A549 (cell line): ENCODE measurements at regions not wholly inside any gene's neighbourhood (a gene's known extent, or its start where the extent isn't known, plus 50 kb on each side); places are given as distances from the start of the nearest gene placed in this dataset.

Experiments used
- ATAC-seq, 2 experiments: fragments of 200-7000 bp in 1 of 2; fragments of >200 bp in 1 of 2; cut with Nextera tagmentation in 1 of 2; cut with Tn5 transposase in 1 of 2; 3 replicates each; pipeline versions ENCODE4 v1.8.0 to v1.9.1; 2018 to 2020; ENCODE audit warnings: mild to moderate bottlenecking in 1 of 2, moderate library complexity in 1 of 2
- CTCF ChIA-PET: fragments of 300-600 bp; sonication (Branson Sonifier 250); formaldehyde crosslinking; extraction: SDS; loops from one replicate; lab custom pipeline; 2021; ENCODE audit warnings: antibody characterized with exemption, inconsistent platforms; lab: Yijun Ruan, JAX
- POLR2A ChIA-PET: fragments of 350-600 bp; formaldehyde crosslinking; extraction: SDS; loops from one replicate; lab custom pipeline; 2021; ENCODE audit warnings: antibody characterized with exemption, inconsistent platforms; lab: Yijun Ruan, JAX
- DNase-seq, 2 experiments: peaks; one replicate each; pipeline versions ENCODE4 v3.0.0 to v3.0.0-alpha.2; 2011 to 2016; ENCODE audit warnings: low read depth in 1 of 2, low spot score in 1 of 2
- FAIRE-seq: peaks from 2 replicates; lab custom pipeline; 2011; peaks lifted over from hg19 to GRCh38; lab: Jason Lieb, UNC
- H3K27ac ChIP-seq, 2 experiments: fragments of >200 bp; sonication (Bioruptor Twin); formaldehyde crosslinking; 3 replicates each; pipeline ENCODE4 v1.5.1; 2016 to 2017
- H3K4me1 ChIP-seq: fragments of >200 bp; sonication (Bioruptor Twin); formaldehyde crosslinking; 3 replicates; pipeline ENCODE4 v1.6.1; 2016
- H3K4me2 ChIP-seq: fragments of >200 bp; sonication (Bioruptor Twin); formaldehyde crosslinking; 3 replicates; pipeline ENCODE4 v1.6.1; 2016
- H3K4me3 ChIP-seq: fragments of >200 bp; sonication (Bioruptor Twin); formaldehyde crosslinking; 3 replicates; pipeline ENCODE4 v1.5.1; 2016
- H3K9me3 ChIP-seq: fragments of >200 bp; sonication (Bioruptor Twin); formaldehyde crosslinking; 3 replicates; pipeline ENCODE4 v1.6.1; 2016
- BHLHE40 ChIP-seq: IDR thresholded peaks from 2 replicates; pipeline ENCODE4 v1.6.1; 2012; ENCODE audit warnings: low read depth, low read length, inconsistent platforms
- CEBPB ChIP-seq, 2 experiments: fragments of >200 bp in 1 of 2; sonication (Bioruptor Twin) in 1 of 2; formaldehyde crosslinking in 1 of 2; IDR thresholded peaks; 2 replicates each; pipeline ENCODE4 v1.6.1; 2012 to 2016
- CHD4 ChIP-seq: fragments of 200-600 bp; sonication (generic); IDR thresholded peaks from 2 replicates; pipeline ENCODE4 v1.6.1; 2016; ENCODE audit warnings: antibody characterized with exemption, mild to moderate bottlenecking, borderline replicate concordance
- EHMT2 ChIP-seq: fragments of 200-600 bp; sonication (generic); IDR thresholded peaks from 2 replicates; pipeline ENCODE4 v1.6.1; 2016; ENCODE audit warnings: antibody characterized with exemption, low read depth, mild to moderate bottlenecking, moderate library complexity
- FOSB ChIP-seq: fragments of 250-450 bp; sonication (Bioruptor Pico); IDR thresholded peaks from 2 replicates; pipeline ENCODE4 v1.5.0; 2020; ENCODE audit warnings: mild to moderate bottlenecking, moderate library complexity
- FOSL2 ChIP-seq, 2 experiments: fragments of 450-650 bp in 1 of 2; fragments of >200 bp in 1 of 2; sonication (Bioruptor Twin) in 1 of 2; formaldehyde crosslinking; IDR thresholded peaks; 2 replicates each; pipeline versions ENCODE4 v1.5.0 to v1.6.1; 2016 to 2020; ENCODE audit warnings: mild to moderate bottlenecking in 1 of 2, moderate library complexity in 1 of 2
- FOXS1 ChIP-seq: fragments of 250-450 bp; sonication (Bioruptor Pico); IDR thresholded peaks from 2 replicates; pipeline ENCODE4 v1.5.0; 2020; ENCODE audit warnings: mild to moderate bottlenecking, moderate library complexity
- HEYL ChIP-seq: fragments of 250-450 bp; sonication (Bioruptor Pico); IDR thresholded peaks from 2 replicates; pipeline ENCODE4 v1.8.0; 2021; ENCODE audit warnings: mild to moderate bottlenecking, moderate library complexity
- HOXA7 ChIP-seq: fragments of 250-450 bp; sonication (Bioruptor Pico); IDR thresholded peaks from 2 replicates; pipeline ENCODE4 v1.5.0; 2020; ENCODE audit warnings: mild to moderate bottlenecking, moderate library complexity
- HOXB5 ChIP-seq: fragments of 250-450 bp; sonication (Bioruptor Pico); IDR thresholded peaks from 2 replicates; pipeline ENCODE4 v1.5.0; 2020; ENCODE audit warnings: mild to moderate bottlenecking, moderate library complexity
- JUNB ChIP-seq: fragments of >200 bp; sonication (Bioruptor Twin); formaldehyde crosslinking; IDR thresholded peaks from 2 replicates; pipeline ENCODE4 v1.6.1; 2016
- KDM1A ChIP-seq: fragments of 200-600 bp; sonication (generic); IDR thresholded peaks from 2 replicates; pipeline ENCODE4 v1.6.1; 2016; ENCODE audit warnings: low read depth, mild to moderate bottlenecking
- MAZ ChIP-seq: fragments of 150-350 bp; IDR thresholded peaks from 2 replicates; pipeline ENCODE4 v1.6.1; 2014; ENCODE audit warnings: antibody characterized with exemption, low read depth, low read length, borderline replicate concordance
- NFE2L2 ChIP-seq: fragments of 150-350 bp; conservative IDR thresholded peaks from 2 replicates; pipeline ENCODE4 v1.6.1; 2014; ENCODE audit warnings: low read length
- NR3C1 ChIP-seq: fragments of >200 bp; sonication (Bioruptor Twin); formaldehyde crosslinking; IDR thresholded peaks from 3 replicates; pipeline ENCODE4 v1.6.1; 2017
- RARB ChIP-seq: fragments of 250-450 bp; sonication (Bioruptor Pico); IDR thresholded peaks from 2 replicates; pipeline ENCODE4 v1.8.0; 2021; ENCODE audit warnings: mild to moderate bottlenecking, moderate library complexity
- RCOR1 ChIP-seq: fragments of 150-350 bp; IDR thresholded peaks from 2 replicates; pipeline ENCODE4 v1.6.1; 2014; ENCODE audit warnings: antibody characterized with exemption, low read length, low read depth
- RNF2 ChIP-seq: fragments of 200-600 bp; sonication (generic); IDR thresholded peaks from 2 replicates; pipeline ENCODE4 v1.6.1; 2016; ENCODE audit warnings: low read depth, mild to moderate bottlenecking, antibody characterized with exemption, moderate library complexity, borderline replicate concordance
- TFCP2L1 ChIP-seq: fragments of 250-450 bp; sonication (Bioruptor Pico); IDR thresholded peaks from 2 replicates; pipeline ENCODE4 v1.5.0; 2021; ENCODE audit warnings: mild to moderate bottlenecking
- TP53 ChIP-seq: fragments of 250-450 bp; sonication (Bioruptor Pico); IDR thresholded peaks from 2 replicates; pipeline ENCODE4 v1.5.0; 2021; ENCODE audit warnings: mild to moderate bottlenecking, moderate library complexity
- ZC3H11A ChIP-seq: fragments of 450-650 bp; IDR thresholded peaks from 2 replicates; pipeline ENCODE4 v1.6.1; 2014; ENCODE audit warnings: antibody characterized with exemption, mild to moderate bottlenecking
- ZFP36 ChIP-seq: fragments of 450-650 bp; IDR thresholded peaks from 2 replicates; pipeline ENCODE4 v1.6.1; 2014; ENCODE audit warnings: borderline replicate concordance; ENCODE audit not compliant: partially characterized antibody
- ZNF302 ChIP-seq: fragments of 250-450 bp; sonication (Bioruptor Pico); IDR thresholded peaks from 2 replicates; pipeline ENCODE4 v1.9.0; 2021; ENCODE audit warnings: inconsistent platforms, mild to moderate bottlenecking, moderate library complexity
- WGBS: methylation state at CpG from one replicate; pipeline ENCODE4 v1.1.6; 2017; ENCODE audit errors: missing lambda C conversion rate; 5-methylcytosine and 5-hydroxymethylcytosine counted together
- TF ChIP-seq, protein P1 (sequence below): IDR thresholded peaks from 2 replicates; pipeline ENCODE4 v1.6.1; 2012
- TF ChIP-seq, protein P2 (sequence below): fragments of 250-450 bp; sonication (Bioruptor Pico); IDR thresholded peaks from 2 replicates; pipeline ENCODE4 v1.5.0; 2021; ENCODE audit warnings: mild to moderate bottlenecking, moderate library complexity, borderline replicate concordance

DNA sequence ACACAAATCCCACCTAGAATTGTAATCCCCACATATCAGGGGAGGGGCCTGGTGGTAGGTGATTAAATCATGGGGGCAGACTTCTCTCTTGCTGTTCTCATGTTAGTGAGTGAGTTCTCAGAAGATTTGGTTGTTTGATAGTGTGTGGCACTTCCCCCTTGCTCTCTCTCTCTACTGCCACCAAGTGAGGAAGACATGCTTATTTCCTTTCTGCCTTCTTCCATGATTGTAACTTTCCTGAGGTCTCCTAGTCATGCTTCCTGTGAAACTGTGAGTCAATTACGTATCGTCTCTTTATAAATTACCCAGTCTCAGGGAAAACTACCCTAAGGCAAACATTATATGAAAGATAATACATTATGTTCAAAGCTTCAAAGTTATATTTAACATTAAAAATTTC, 1297.5 kb upstream of the CITED2 start:
- CTCF ChIA-PET, result no interaction called here
- FAIRE-seq, result no peak

DNA sequence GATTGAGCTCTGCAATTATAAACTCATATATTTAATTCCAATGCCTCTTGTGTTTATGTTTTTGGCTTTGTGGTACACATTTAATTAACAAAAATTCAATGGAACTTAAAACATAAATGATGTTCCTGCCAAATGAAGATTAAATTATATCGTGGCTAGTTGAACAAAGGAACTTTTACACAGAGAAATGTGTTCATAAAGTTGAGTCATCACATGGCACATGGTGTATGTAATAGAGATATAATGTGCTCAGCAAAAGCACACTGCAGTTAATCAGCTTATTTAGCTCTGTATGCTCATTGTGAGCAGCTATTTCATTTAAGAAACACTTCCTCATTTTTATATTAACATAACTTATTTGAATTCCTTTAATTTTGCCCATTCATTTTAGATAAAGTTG, 1295.6 kb upstream of the CITED2 start:
- DNase-seq (no peak), ATAC-seq (no peak)
- Histone ChIP-seq H3K9me3 (no peaks in the 10 kb centered on the region), H3K4me1 (no peaks in the 10 kb centered on the region), H3K4me3 (no peak overlapping the region), H3K4me2 (no peak overlapping the region), H3K27ac (no peak overlapping the region)
- 14% methylated on average over 1 of the region's 1 CpG for WGBS
- CTCF ChIA-PET, result no interaction called here
- TF ChIP-seq TFCP2L1, result no peak
- no peak for TF ChIP-seq FOSL2 (IDR thresholded peaks at IDR 0.05)
- no peak for TF ChIP-seq FOSL2 (CRISPR knock-in tag; IDR thresholded peaks at IDR 0.05)
- TF ChIP-seq HOXB5, result no peak
- TF ChIP-seq ZNF302 (CRISPR knock-in tag), result no peak
- no peak for TF ChIP-seq RCOR1
- no peak for TF ChIP-seq RARB (CRISPR knock-in tag)
- TF ChIP-seq ZFP36, result no peak
- no peak for TF ChIP-seq NR3C1
- no peak for TF ChIP-seq HEYL (CRISPR knock-in tag)
- TF ChIP-seq, protein P1, sequence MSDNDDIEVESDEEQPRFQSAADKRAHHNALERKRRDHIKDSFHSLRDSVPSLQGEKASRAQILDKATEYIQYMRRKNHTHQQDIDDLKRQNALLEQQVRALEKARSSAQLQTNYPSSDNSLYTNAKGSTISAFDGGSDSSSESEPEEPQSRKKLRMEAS, result no peak
- TF ChIP-seq FOSB (CRISPR knock-in tag), result no peak
- TF ChIP-seq, all 56 proteins: peak for 0
- FAIRE-seq, result no peak
- POLR2A ChIA-PET, result no interaction called here

More for the DNA sequence above, 1297.5 kb upstream of the CITED2 start:
- no peak for TF ChIP-seq TP53 (CRISPR knock-in tag)
- TF ChIP-seq CEBPB (IDR thresholded peaks at IDR 0.05), result no peak
- TF ChIP-seq KDM1A, result no peak
- no peak for TF ChIP-seq JUNB
- no peak for TF ChIP-seq FOXS1
- no peak for TF ChIP-seq MAZ
- DNase-seq (peak in 1 of 2 experiments; percentile 6), ATAC-seq (no peak)
- Histone ChIP-seq H3K4me1 (no peaks in the 10 kb centered on the region), H3K4me3 (no peak overlapping the region), H3K9me3 (no peaks in the 10 kb centered on the region), H3K27ac (no peak overlapping the region), H3K4me2 (no peak overlapping the region)
- POLR2A ChIA-PET, result no interaction called here
- 91% methylated on average over 2 of the region's 2 CpGs for WGBS

DNA sequence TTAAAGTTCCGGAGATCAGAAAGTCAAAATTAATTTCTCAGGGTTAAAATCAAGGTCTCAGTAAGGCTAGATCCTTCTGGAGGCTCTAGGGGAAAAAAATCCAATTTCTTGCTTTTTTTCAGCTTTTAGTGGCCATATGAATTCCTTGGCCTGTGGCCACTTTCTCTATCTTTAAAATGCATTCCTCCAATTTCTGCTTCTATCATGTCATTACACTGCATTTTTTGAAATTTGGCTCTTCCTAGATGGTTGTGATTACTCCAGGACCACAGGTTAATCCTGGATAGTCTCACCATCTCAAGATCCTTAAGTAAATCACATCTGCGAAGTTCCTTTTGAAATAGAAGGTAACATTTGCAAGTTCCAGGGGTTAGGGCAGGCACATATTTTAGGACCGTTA, 1294.9 kb upstream of the CITED2 start:
- Histone ChIP-seq H3K4me2 (no peak overlapping the region), H3K4me3 (no peak overlapping the region), H3K4me1 (no peaks in the 10 kb centered on the region), H3K9me3 (no peaks in the 10 kb centered on the region), H3K27ac (no peak overlapping the region)
- POLR2A ChIA-PET, result no interaction called here
- DNase-seq, result no peak
- CTCF ChIA-PET, result no interaction called here
- WGBS, result 58% methylated on average over 3 of the region's 3 CpGs
- ATAC-seq, result no peak
- no peak for FAIRE-seq
- TF ChIP-seq BHLHE40 (no peak), RNF2 (no peak), ZC3H11A (no peak), CHD4 (no peak), FOSL2 (IDR thresholded peaks at IDR 0.05) (no peak), FOSL2 (CRISPR knock-in tag; IDR thresholded peaks at IDR 0.05) (no peak), MAZ (no peak), NFE2L2 (no peak), ZFP36 (no peak), TFCP2L1 (no peak), EHMT2 (no peak), HOXA7 (CRISPR knock-in tag) (no peak), RARB (CRISPR knock-in tag) (no peak)
- TF ChIP-seq, protein P2, sequence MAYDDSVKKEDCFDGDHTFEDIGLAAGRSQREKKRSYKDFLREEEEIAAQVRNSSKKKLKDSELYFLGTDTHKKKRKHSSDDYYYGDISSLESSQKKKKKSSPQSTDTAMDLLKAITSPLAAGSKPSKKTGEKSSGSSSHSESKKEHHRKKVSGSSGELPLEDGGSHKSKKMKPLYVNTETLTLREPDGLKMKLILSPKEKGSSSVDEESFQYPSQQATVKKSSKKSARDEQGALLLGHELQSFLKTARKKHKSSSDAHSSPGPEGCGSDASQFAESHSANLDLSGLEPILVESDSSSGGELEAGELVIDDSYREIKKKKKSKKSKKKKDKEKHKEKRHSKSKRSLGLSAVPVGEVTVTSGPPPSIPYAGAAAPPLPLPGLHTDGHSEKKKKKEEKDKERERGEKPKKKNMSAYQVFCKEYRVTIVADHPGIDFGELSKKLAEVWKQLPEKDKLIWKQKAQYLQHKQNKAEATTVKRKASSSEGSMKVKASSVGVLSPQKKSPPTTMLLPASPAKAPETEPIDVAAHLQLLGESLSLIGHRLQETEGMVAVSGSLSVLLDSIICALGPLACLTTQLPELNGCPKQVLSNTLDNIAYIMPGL (CRISPR knock-in tag), result no peak
